NB4 (cell line): ENCODE measurements at regions not wholly inside any gene's neighbourhood (a gene's known extent, or its start where the extent isn't known, plus 50 kb on each side); places are given as distances from the start of the nearest gene placed in this dataset.

Experiments
- POLR2A ChIP-seq: IDR thresholded peaks from 2 replicates; pipeline ENCODE4 v1.6.1; 2011; ENCODE audit warnings: mild to moderate bottlenecking; ENCODE audit not compliant: insufficient read length; ENCODE audit errors: extremely low read depth
- TF ChIP-seq, protein P1 (sequence below): IDR thresholded peaks from one replicate; pipeline ENCODE4 v1.5.1; 2012; ENCODE audit warnings: low read depth, low read length

DNA sequence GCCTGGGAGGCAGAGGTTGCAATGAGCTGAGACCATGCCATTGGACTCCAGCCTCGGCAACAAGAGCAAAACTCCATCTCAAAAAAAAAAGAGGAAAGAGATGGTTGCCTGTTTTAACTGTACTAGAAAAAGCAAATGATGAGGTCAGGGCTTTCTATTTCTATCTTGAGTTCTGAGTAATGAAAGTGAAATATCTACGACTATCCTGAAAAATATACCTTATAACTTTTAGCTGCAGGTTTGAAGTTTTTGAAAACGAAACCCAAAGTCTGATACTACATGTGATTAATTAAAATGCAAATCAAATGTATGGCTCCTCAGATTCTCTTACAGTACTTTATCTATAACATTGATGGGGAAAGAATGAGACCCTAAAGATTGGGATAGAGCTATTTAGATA is 636.2 kb upstream of the LRRN3 start:
- TF ChIP-seq POLR2A: no peak
- TF ChIP-seq, protein P1, sequence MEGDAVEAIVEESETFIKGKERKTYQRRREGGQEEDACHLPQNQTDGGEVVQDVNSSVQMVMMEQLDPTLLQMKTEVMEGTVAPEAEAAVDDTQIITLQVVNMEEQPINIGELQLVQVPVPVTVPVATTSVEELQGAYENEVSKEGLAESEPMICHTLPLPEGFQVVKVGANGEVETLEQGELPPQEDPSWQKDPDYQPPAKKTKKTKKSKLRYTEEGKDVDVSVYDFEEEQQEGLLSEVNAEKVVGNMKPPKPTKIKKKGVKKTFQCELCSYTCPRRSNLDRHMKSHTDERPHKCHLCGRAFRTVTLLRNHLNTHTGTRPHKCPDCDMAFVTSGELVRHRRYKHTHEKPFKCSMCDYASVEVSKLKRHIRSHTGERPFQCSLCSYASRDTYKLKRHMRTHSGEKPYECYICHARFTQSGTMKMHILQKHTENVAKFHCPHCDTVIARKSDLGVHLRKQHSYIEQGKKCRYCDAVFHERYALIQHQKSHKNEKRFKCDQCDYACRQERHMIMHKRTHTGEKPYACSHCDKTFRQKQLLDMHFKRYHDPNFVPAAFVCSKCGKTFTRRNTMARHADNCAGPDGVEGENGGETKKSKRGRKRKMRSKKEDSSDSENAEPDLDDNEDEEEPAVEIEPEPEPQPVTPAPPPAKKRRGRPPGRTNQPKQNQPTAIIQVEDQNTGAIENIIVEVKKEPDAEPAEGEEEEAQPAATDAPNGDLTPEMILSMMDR: no peak
